HepG2 (cell line): ENCODE measurements at regions not wholly inside any gene's neighbourhood (a gene's known extent, or its start where the extent isn't known, plus 50 kb on each side); places are given as distances from the start of the nearest gene placed in this dataset.

ENCODE experiments used
- ATAC-seq: fragments of 200-7000 bp; cut with Tn5 transposase; 3 replicates; pipeline ENCODE4 v1.9.1; 2020; ENCODE audit warnings: mild to moderate bottlenecking, moderate library complexity
- BruUV-seq: library from RNA; stranded (reverse); fragments of 400-500 nt; replicated peaks from 2 replicates; lab custom pipeline; 2021; lab: Mats Ljungman, UMichigan
- CTCF ChIA-PET: fragments of 300-600 bp; formaldehyde crosslinking; extraction: SDS; loops from one replicate; lab custom pipeline; 2021; ENCODE audit warnings: low total read pairs, inconsistent platforms, low intra/inter-chr PET ratio; lab: Yijun Ruan, JAX
- POLR2A ChIA-PET: fragments of 350-600 bp; sonication (Branson Sonifier 250); formaldehyde crosslinking; loops from one replicate; lab custom pipeline; 2020; ENCODE audit warnings: antibody characterized with exemption, inconsistent platforms; lab: Yijun Ruan, JAX
- DNase-seq: peaks from one replicate; pipeline ENCODE4 v3.0.0-alpha.2; 2015; ENCODE audit warnings: low spot score
- FAIRE-seq: peaks from 3 replicates; lab custom pipeline; 2011; peaks lifted over from hg19 to GRCh38; lab: Jason Lieb, UNC
- H2AFZ ChIP-seq: one replicate; pipeline ENCODE4 v1.6.1; 2011; ENCODE audit warnings: low read length, inconsistent platforms
- H3K27ac ChIP-seq: fragments of 300-600 bp; 3 replicates; pipeline ENCODE4 v1.8.0; 2011; ENCODE audit warnings: mixed run types, mild to moderate bottlenecking, mixed read lengths, low read length, inconsistent platforms; ENCODE audit not compliant: insufficient read depth; ENCODE audit errors: extremely low read length
- H3K27me3 ChIP-seq, 2 experiments: fragments of 200-600 bp in 1 of 2; 2 replicates in 1 of 2; 3 replicates in 1 of 2; pipeline versions ENCODE4 v1.6.0 to v1.8.0; 2011; ENCODE audit warnings: low read length in 2 of 2, mild to moderate bottlenecking in 2 of 2, moderate library complexity in 2 of 2, inconsistent platforms in 1 of 2; ENCODE audit not compliant: insufficient read depth in 2 of 2, control insufficient read depth in 1 of 2
- H3K36me3 ChIP-seq, 2 experiments: fragments of 200-600 bp in 1 of 2; replicated peaks in 1 of 2; 2 replicates in 1 of 2; 3 replicates in 1 of 2; pipeline versions ENCODE4 v1.5.1 to v1.8.0; 2011; ENCODE audit warnings: low read length in 2 of 2, inconsistent platforms in 1 of 2; ENCODE audit not compliant: insufficient read depth in 2 of 2, control insufficient read depth in 1 of 2
- H3K4me1 ChIP-seq: 2 replicates; pipeline ENCODE4 v1.5.1; 2012; ENCODE audit warnings: low read length, inconsistent platforms; ENCODE audit not compliant: insufficient read depth
- H3K4me2 ChIP-seq: 2 replicates; pipeline ENCODE4 v1.6.0; 2011; ENCODE audit warnings: low read depth, low read length, inconsistent platforms
- H3K4me3 ChIP-seq, 3 experiments: fragments of 200-600 bp in 1 of 3; sonication (generic), shearing (Covaris generic) in 1 of 3; replicated peaks in 1 of 3; 2 replicates each; pipeline ENCODE4 v1.5.1; 2011 to 2016; ENCODE audit warnings: low read length in 3 of 3, inconsistent platforms in 2 of 3, low read depth in 2 of 3, mild to moderate bottlenecking in 2 of 3, control low read depth in 1 of 3, mixed read lengths in 1 of 3; ENCODE audit not compliant: insufficient read depth in 1 of 3
- H3K79me2 ChIP-seq: one replicate; pipeline ENCODE4 v1.6.1; 2011; ENCODE audit warnings: low read length, inconsistent platforms; ENCODE audit not compliant: insufficient read depth
- H3K9ac ChIP-seq: 2 replicates; pipeline ENCODE4 v1.6.0; 2011; ENCODE audit warnings: mild to moderate bottlenecking, low read depth, low read length, inconsistent platforms; ENCODE audit not compliant: insufficient read depth
- H3K9me3 ChIP-seq: 2 replicates; pipeline ENCODE4 v1.5.1; 2012; ENCODE audit warnings: mild to moderate bottlenecking, low read length
- H4K20me1 ChIP-seq: 2 replicates; pipeline ENCODE4 v1.6.0; 2011; ENCODE audit warnings: inconsistent platforms, mild to moderate bottlenecking, low read length, moderate library complexity; ENCODE audit not compliant: insufficient read depth
- ETV5 ChIP-seq: IDR thresholded peaks from 2 replicates; pipeline ENCODE4 v1.6.1; 2018; ENCODE audit warnings: missing biosample characterization, missing genetic modification reagents, inconsistent platforms, borderline replicate concordance
- KLF9 ChIP-seq: IDR thresholded peaks from 2 replicates; pipeline ENCODE4 v1.6.1; 2016; ENCODE audit warnings: low read depth
- NR2F1 ChIP-seq, 2 experiments: fragments of 450-650 bp in 1 of 2; formaldehyde crosslinking in 1 of 2; IDR thresholded peaks; 2 replicates each; pipeline versions ENCODE4 v1.5.0 to v1.6.1; 2016 to 2020; ENCODE audit warnings: mild to moderate bottlenecking in 1 of 2, missing compliant biosample characterization in 1 of 2, missing genetic modification reagents in 1 of 2, moderate library complexity in 1 of 2
- SKI ChIP-seq: fragments of 450-650 bp; IDR thresholded peaks from one replicate; pipeline ENCODE4 v1.6.1; 2018; ENCODE audit warnings: mild to moderate bottlenecking; ENCODE audit not compliant: partially characterized antibody
- USF2 ChIP-seq, 2 experiments: sonication (generic) in 1 of 2; formaldehyde crosslinking in 1 of 2; IDR thresholded peaks; 2 replicates each; pipeline versions ENCODE4 v1.5.1 to v1.6.1; 2011 to 2020; ENCODE audit warnings: borderline replicate concordance in 1 of 2, low read depth in 1 of 2, low read length in 1 of 2, mild to moderate bottlenecking in 1 of 2, missing genetic modification reagents in 1 of 2, moderate library complexity in 1 of 2
- ZBED4 ChIP-seq: sonication (generic); formaldehyde crosslinking; IDR thresholded peaks from 2 replicates; pipeline ENCODE4 v1.4.0; 2020; ENCODE audit warnings: missing genetic modification reagents, borderline replicate concordance
- ZKSCAN5 ChIP-seq: sonication (generic); formaldehyde crosslinking; IDR thresholded peaks from 2 replicates; pipeline ENCODE4 v1.5.1; 2020; ENCODE audit warnings: mild to moderate bottlenecking, missing genetic modification reagents
- ZNF138 ChIP-seq: sonication (generic); formaldehyde crosslinking; IDR thresholded peaks from 2 replicates; pipeline ENCODE4 v1.5.0; 2020; ENCODE audit warnings: mild to moderate bottlenecking, low read depth, missing genetic modification reagents
- ZNF225 ChIP-seq: sonication (generic); formaldehyde crosslinking; IDR thresholded peaks from 2 replicates; pipeline ENCODE4 v1.4.0; 2020; ENCODE audit warnings: mild to moderate bottlenecking, missing genetic modification reagents
- ZNF670 ChIP-seq: sonication (generic); formaldehyde crosslinking; IDR thresholded peaks from 2 replicates; pipeline ENCODE4 v1.8.0; 2022; ENCODE audit warnings: mild to moderate bottlenecking, missing genetic modification reagents, borderline replicate concordance
- WGBS: methylation state at CpG from one replicate; pipeline ENCODE4 v1.1.6; 2017; ENCODE audit warnings: low lambda C conversion rate; 5-methylcytosine and 5-hydroxymethylcytosine counted together
- in situ Hi-C: cut with HindIII; loops from 2 replicates; pipeline ENCODE4 v1.10.0; 2017; ENCODE audit warnings: low pct_unique_long_range_greater_than_20kb; ENCODE audit not compliant: extremely low pct_ligation_motif_present
- intact Hi-C: fragments of 100-400 bp; cut with micrococcal nuclease; formaldehyde crosslinking; loops from one replicate; pipeline ENCODE4 v1.10.0; 2022; ENCODE audit not compliant: unreplicated experiment

- DNase-seq: no peak
Observed at GRCh38 chr12:127363392-127363791, 903.6 kb upstream of the TMEM132C start.

GRCh38 chr12:127373559-127373958 lies 893.4 kb upstream of the TMEM132C start:
- TF ChIP-seq ZNF670 (CRISPR knock-in tag): no peak
- no peak for TF ChIP-seq USF2 (IDR thresholded peaks at IDR 0.05; ENCODE audit: low read depth, low read length)
- TF ChIP-seq USF2 (CRISPR knock-in tag; IDR thresholded peaks at IDR 0.05; ENCODE audit: borderline replicate concordance): no peak
- TF ChIP-seq ETV5 (CRISPR knock-in tag): no peak
- no peak for TF ChIP-seq ZKSCAN5
- no peak for TF ChIP-seq KLF9 (CRISPR knock-in tag)
- no peak for TF ChIP-seq ZBED4 (CRISPR knock-in tag)
- no peak for TF ChIP-seq ZNF138 (CRISPR knock-in tag)
- TF ChIP-seq SKI: no peak
- TF ChIP-seq, all 625 proteins: peak for 0
- H3K36me3 ChIP-seq: no peaks in the 10 kb centered on the region
- H2AFZ ChIP-seq: no peak overlapping the region
- POLR2A ChIA-PET: no interaction called here
- H3K27ac ChIP-seq: no peak overlapping the region
- FAIRE-seq (no peak), DNase-seq (no peak), ATAC-seq (no peak)
- H4K20me1 ChIP-seq: no peaks in the 10 kb centered on the region
- BruUV-seq: no TSS peak
- H3K79me2 ChIP-seq: no peaks in the 10 kb centered on the region
- H3K9me3 ChIP-seq: no peaks in the 10 kb centered on the region
- H3K4me3 ChIP-seq: no peak overlapping the region
- in situ Hi-C loops (no loop called here), intact Hi-C loops (loop anchor here (10.0 kb wide), 1 partner anchor 589 kb away; no protein-coding TSS in a partner anchor)
- H3K4me2 ChIP-seq: no peak overlapping the region
- H3K27me3 ChIP-seq: no peaks in the 10 kb centered on the region
- 18% methylated on average over 4 of the region's 4 CpGs for WGBS
- H3K9ac ChIP-seq: no peak overlapping the region
- CTCF ChIA-PET: no interaction called here
- H3K4me1 ChIP-seq: no peaks in the 10 kb centered on the region

More at GRCh38 chr12:127363392-127363791, 903.6 kb upstream of the TMEM132C start:
- no peak overlapping the region for H3K9ac ChIP-seq
- no peaks in the 10 kb centered on the region for H3K4me1 ChIP-seq
- no peak overlapping the region for H2AFZ ChIP-seq
- H3K79me2 ChIP-seq: no peaks in the 10 kb centered on the region
- ChIA-PET POLR2A (no interaction called here), CTCF (no interaction called here)
- H3K27ac ChIP-seq: no peak overlapping the region
- no peaks in the 10 kb centered on the region for H4K20me1 ChIP-seq
- FAIRE-seq: no peak
- intact Hi-C loops: no loop called here
- H3K4me2 ChIP-seq: no peak overlapping the region
- H3K36me3 ChIP-seq: no peaks in the 10 kb centered on the region
- no peak overlapping the region for H3K4me3 ChIP-seq
- in situ Hi-C loops: no loop called here
- H3K9me3 ChIP-seq: peaks cover 21% of the 10 kb centered on the region
- WGBS: 21% methylated on average over 2 of the region's 2 CpGs
- ATAC-seq: no peak
- no peak for TF ChIP-seq NR2F1 (CRISPR knock-in tag; IDR thresholded peaks at IDR 0.05)
- TF ChIP-seq ZNF225 (CRISPR knock-in tag): no peak
- BruUV-seq: no TSS peak
- no peaks in the 10 kb centered on the region for H3K27me3 ChIP-seq
